ENCODE measurements at regions not wholly inside any gene's neighbourhood (a gene's known extent, or its start where the extent isn't known, plus 50 kb on each side); places are given as distances from the start of the nearest gene placed in this dataset.

- Histone ChIP-seq H3K4me1 (no peaks in the 10 kb centered on the region), H3K9me3 (replicated peaks) (no peaks in the 10 kb centered on the region), H3K27me3 (peaks cover 77% of the 10 kb centered on the region), H3K27ac (no peak overlapping the region), H3K36me3 (no peaks in the 10 kb centered on the region), H3K4me3 (no peak overlapping the region)
- DNase-seq = no peak
Measured at GRCh38 chr17:79249929-79250521, 175.4 kb downstream of the ENGASE start.

GRCh38 chr17:79248843-79249493 is 174.3 kb downstream of the ENGASE start:
- Histone ChIP-seq H3K4me3 (no peak overlapping the region), H3K9me3 (replicated peaks) (no peaks in the 10 kb centered on the region), H3K27me3 (peaks cover 67% of the 10 kb centered on the region), H3K36me3 (no peaks in the 10 kb centered on the region), H3K4me1 (no peaks in the 10 kb centered on the region), H3K27ac (no peak overlapping the region)
- DNase-seq = no peak

GRCh38 chr17:79246225-79247190 is 171.9 kb downstream of the ENGASE start:
- Histone ChIP-seq H3K4me3 (no peak overlapping the region), H3K9me3 (replicated peaks) (no peaks in the 10 kb centered on the region), H3K4me1 (no peaks in the 10 kb centered on the region), H3K27ac (no peak overlapping the region), H3K27me3 (peaks cover 59% of the 10 kb centered on the region), H3K36me3 (no peaks in the 10 kb centered on the region)
- DNase-seq = no peak

GRCh38 chr17:79244665-79245064 is 170.0 kb downstream of the ENGASE start:
- peaks cover 55% of the 10 kb centered on the region for H3K27me3 ChIP-seq
- H3K9me3 ChIP-seq (replicated peaks) = no peaks in the 10 kb centered on the region
- no peak overlapping the region for H3K4me3 ChIP-seq
- H3K27ac ChIP-seq = no peak overlapping the region
- no peaks in the 10 kb centered on the region for H3K36me3 ChIP-seq
- DNase-seq = no peak
- no peaks in the 10 kb centered on the region for H3K4me1 ChIP-seq

- Histone ChIP-seq H3K27ac (no peak overlapping the region), H3K9me3 (replicated peaks) (no peaks in the 10 kb centered on the region), H3K4me1 (no peaks in the 10 kb centered on the region), H3K36me3 (no peaks in the 10 kb centered on the region), H3K27me3 (peaks cover 55% of the 10 kb centered on the region), H3K4me3 (no peak overlapping the region)
- no peak for DNase-seq
Measured at GRCh38 chr17:79243996-79244395, 169.4 kb downstream of the ENGASE start.

- Histone ChIP-seq H3K36me3 (no peaks in the 10 kb centered on the region), H3K9me3 (replicated peaks) (no peaks in the 10 kb centered on the region), H3K4me1 (no peaks in the 10 kb centered on the region), H3K27ac (no peak overlapping the region), H3K27me3 (peaks cover 55% of the 10 kb centered on the region), H3K4me3 (no peak overlapping the region)
- DNase-seq = no peak
Measured at GRCh38 chr17:79243603-79243990, 169.0 kb downstream of the ENGASE start.

- H3K36me3 ChIP-seq = no peaks in the 10 kb centered on the region
- no peaks in the 10 kb centered on the region for H3K4me1 ChIP-seq
- no peak overlapping the region for H3K27ac ChIP-seq
- no peaks in the 10 kb centered on the region for H3K9me3 ChIP-seq (replicated peaks)
- H3K27me3 ChIP-seq = peaks cover 56% of the 10 kb centered on the region
- no peak overlapping the region for H3K4me3 ChIP-seq
- DNase-seq = no peak
Measured at GRCh38 chr17:79242873-79243602, 168.4 kb downstream of the ENGASE start.

- no peak for DNase-seq
- Histone ChIP-seq H3K9me3 (replicated peaks) (no peaks in the 10 kb centered on the region), H3K36me3 (no peaks in the 10 kb centered on the region), H3K27me3 (peaks cover 57% of the 10 kb centered on the region), H3K27ac (no peak overlapping the region), H3K4me1 (no peaks in the 10 kb centered on the region), H3K4me3 (no peak overlapping the region)
Measured at GRCh38 chr17:79242393-79242792, 167.8 kb downstream of the ENGASE start.

GRCh38 chr17:79241616-79242015 is 167.0 kb downstream of the ENGASE start:
- Histone ChIP-seq H3K27me3 (peaks cover 52% of the 10 kb centered on the region), H3K4me1 (no peaks in the 10 kb centered on the region), H3K4me3 (no peak overlapping the region), H3K36me3 (no peaks in the 10 kb centered on the region), H3K9me3 (replicated peaks) (no peaks in the 10 kb centered on the region), H3K27ac (no peak overlapping the region)
- no peak for DNase-seq

- DNase-seq = no peak
- no peak overlapping the region for H3K4me3 ChIP-seq
- no peak overlapping the region for H3K27ac ChIP-seq
- no peaks in the 10 kb centered on the region for H3K4me1 ChIP-seq
- H3K9me3 ChIP-seq (replicated peaks) = no peaks in the 10 kb centered on the region
- no peaks in the 10 kb centered on the region for H3K36me3 ChIP-seq
- H3K27me3 ChIP-seq = peaks cover 57% of the 10 kb centered on the region
Measured at GRCh38 chr17:79239205-79239604, 164.6 kb downstream of the ENGASE start.

GRCh38 chr17:79237448-79238053 is 162.9 kb downstream of the ENGASE start:
- DNase-seq = no peak
- Histone ChIP-seq H3K4me3 (no peak overlapping the region), H3K27me3 (peaks cover 53% of the 10 kb centered on the region)

GRCh38 chr17:79235808-79236207 is 161.2 kb downstream of the ENGASE start:
- Histone ChIP-seq H3K9me3 (replicated peaks) (0 out of 2 replicates have a peak, but pooled peaks cover 4% of the 10 kb centered on the region), H3K4me3 (no peak overlapping the region), H3K4me1 (no peaks in the 10 kb centered on the region), H3K27ac (no peak overlapping the region), H3K36me3 (no peaks in the 10 kb centered on the region), H3K27me3 (peaks cover 52% of the 10 kb centered on the region)
- no peak for DNase-seq

More at GRCh38 chr17:79237448-79238053, 162.9 kb downstream of the ENGASE start:
- Histone ChIP-seq H3K27ac (no peak overlapping the region), H3K9me3 (replicated peaks) (0 out of 2 replicates have a peak, but pooled peaks cover 1% of the 10 kb centered on the region), H3K4me1 (no peaks in the 10 kb centered on the region), H3K36me3 (no peaks in the 10 kb centered on the region)

GRCh38 chr17:79233916-79234551 is 159.4 kb downstream of the ENGASE start:
- Histone ChIP-seq H3K36me3 (no peaks in the 10 kb centered on the region), H3K27me3 (peaks cover 44% of the 10 kb centered on the region), H3K4me1 (no peaks in the 10 kb centered on the region), H3K4me3 (no peak overlapping the region), H3K27ac (no peak overlapping the region), H3K9me3 (replicated peaks) (0 out of 2 replicates have a peak, but pooled peaks cover 4% of the 10 kb centered on the region)
- no peak for DNase-seq

- Histone ChIP-seq H3K4me1 (peaks cover 2% of the 10 kb centered on the region; the same call in 1 of the 2 replicates), H3K27me3 (peaks cover 38% of the 10 kb centered on the region), H3K4me3 (no peak overlapping the region), H3K9me3 (replicated peaks) (0 out of 2 replicates have a peak, but pooled peaks cover 4% of the 10 kb centered on the region), H3K36me3 (no peaks in the 10 kb centered on the region), H3K27ac (no peak overlapping the region)
- no peak for DNase-seq
Measured at GRCh38 chr17:79232957-79233356, 158.3 kb downstream of the ENGASE start.
